ENCODE measurements at regions not wholly inside any gene's neighbourhood (a gene's known extent, or its start where the extent isn't known, plus 50 kb on each side); places are given as distances from the start of the nearest gene placed in this dataset.

DNA sequence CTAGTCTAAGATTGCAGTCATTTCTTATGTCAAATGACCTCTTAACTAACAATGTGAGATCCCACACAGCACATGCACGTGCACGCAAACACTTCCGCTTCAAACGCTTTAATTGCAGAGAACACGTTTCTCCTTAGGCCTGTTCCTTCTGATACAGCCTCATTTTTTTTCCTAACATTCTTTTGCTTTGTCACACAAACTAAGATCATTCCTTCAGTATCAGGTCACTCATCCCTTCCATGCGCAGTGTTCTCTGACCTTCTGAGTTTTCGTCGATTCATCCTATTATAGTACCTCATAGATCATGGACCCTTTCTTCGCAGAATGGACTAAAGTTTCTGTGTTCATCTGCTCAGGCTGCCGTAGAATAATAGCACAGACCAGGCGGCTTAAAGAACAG, 327.1 kb upstream of the CDH19 start:
- no peaks in the 10 kb centered on the region for H3K4me1 Mint-ChIP-seq
- no peak for DNase-seq
- H3K36me3 Mint-ChIP-seq, result no peaks in the 10 kb centered on the region
- Histone ChIP-seq H3K4me3 (replicated peaks in 1 of 3; ENCODE audit: low read depth in 2 of 3, low read length in 3 of 3) (no peak overlapping the region), H3K4me1 (ENCODE audit: control insufficient read depth in 1 of 2, insufficient read depth in 2 of 2, low read length in 2 of 2) (no peaks in the 10 kb centered on the region), H3K27me3 (ENCODE audit: control insufficient read depth in 2 of 2, insufficient read depth in 2 of 2, low read length in 2 of 2) (no peaks in the 10 kb centered on the region), H3K27ac (ENCODE audit: low read depth in 1 of 2, low read length in 2 of 2) (no peak overlapping the region), H3K36me3 (replicated peaks in 1 of 2; ENCODE audit: control insufficient read depth in 1 of 2, insufficient read depth in 2 of 2, low read length in 2 of 2) (no peaks in the 10 kb centered on the region), H3K9me3 (replicated peaks in 1 of 2; ENCODE audit: control insufficient read depth in 1 of 2, insufficient read depth in 1 of 2, low read length in 2 of 2) (no peaks in the 10 kb centered on the region), H3K79me2 (ENCODE audit: insufficient read depth, low read length) (no peaks in the 10 kb centered on the region), H2AFZ (ENCODE audit: insufficient read depth, low read depth, low read length, poor library complexity, severe bottlenecking) (no peak overlapping the region), H3K4me2 (replicated peaks; ENCODE audit: extremely low read depth, low read length, poor library complexity, severe bottlenecking) (no peak overlapping the region), H3K9ac (ENCODE audit: insufficient read depth, low read length, poor library complexity, severe bottlenecking) (no peak overlapping the region), H4K20me1 (ENCODE audit: insufficient read depth, low read length) (no peaks in the 10 kb centered on the region)
- 92% methylated on average over 10 of the region's 11 CpGs for WGBS (ENCODE audit: insufficient coverage)
- intact Hi-C loops (cut with micrococcal nuclease), result no loop called here
- H3K27me3 Mint-ChIP-seq (ENCODE audit: low read depth in 3 of 3), result peaks cover 0 to 1% (median 0%) of the 10 kb centered on the region in 3 donors
- H3K4me3 Mint-ChIP-seq, result no peak overlapping the region
- peaks cover 0 to 2% (median 0%) of the 10 kb centered on the region in 7 donors for H3K9me3 Mint-ChIP-seq
- H3K27ac Mint-ChIP-seq, result no peak overlapping the region
- TF ChIP-seq, protein P1, sequence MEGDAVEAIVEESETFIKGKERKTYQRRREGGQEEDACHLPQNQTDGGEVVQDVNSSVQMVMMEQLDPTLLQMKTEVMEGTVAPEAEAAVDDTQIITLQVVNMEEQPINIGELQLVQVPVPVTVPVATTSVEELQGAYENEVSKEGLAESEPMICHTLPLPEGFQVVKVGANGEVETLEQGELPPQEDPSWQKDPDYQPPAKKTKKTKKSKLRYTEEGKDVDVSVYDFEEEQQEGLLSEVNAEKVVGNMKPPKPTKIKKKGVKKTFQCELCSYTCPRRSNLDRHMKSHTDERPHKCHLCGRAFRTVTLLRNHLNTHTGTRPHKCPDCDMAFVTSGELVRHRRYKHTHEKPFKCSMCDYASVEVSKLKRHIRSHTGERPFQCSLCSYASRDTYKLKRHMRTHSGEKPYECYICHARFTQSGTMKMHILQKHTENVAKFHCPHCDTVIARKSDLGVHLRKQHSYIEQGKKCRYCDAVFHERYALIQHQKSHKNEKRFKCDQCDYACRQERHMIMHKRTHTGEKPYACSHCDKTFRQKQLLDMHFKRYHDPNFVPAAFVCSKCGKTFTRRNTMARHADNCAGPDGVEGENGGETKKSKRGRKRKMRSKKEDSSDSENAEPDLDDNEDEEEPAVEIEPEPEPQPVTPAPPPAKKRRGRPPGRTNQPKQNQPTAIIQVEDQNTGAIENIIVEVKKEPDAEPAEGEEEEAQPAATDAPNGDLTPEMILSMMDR (IDR thresholded peaks at IDR 0.05), result no peak

DNA sequence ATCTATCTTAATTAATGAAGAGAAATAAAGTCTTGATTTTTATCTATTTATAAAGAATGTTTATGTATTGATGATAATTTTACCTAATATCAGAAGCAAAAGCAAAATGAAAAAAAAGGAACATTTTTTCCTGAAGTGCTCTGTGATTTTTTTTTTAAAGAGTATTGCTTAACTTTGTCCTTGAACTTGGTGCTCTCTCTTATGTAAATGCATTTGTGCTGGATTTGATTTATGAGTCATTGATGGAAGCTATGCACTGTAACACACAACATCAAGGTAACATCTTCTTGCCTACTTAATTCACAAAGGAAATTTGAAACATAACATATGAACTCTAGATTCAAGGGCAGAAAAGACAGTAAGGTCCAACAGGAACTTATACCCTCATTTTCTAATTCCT, 312.9 kb upstream of the CDH19 start:
- no peaks in the 10 kb centered on the region for H4K20me1 ChIP-seq (ENCODE audit: insufficient read depth, low read length)
- H3K27ac ChIP-seq (ENCODE audit: low read depth in 1 of 2, low read length in 2 of 2), result no peak overlapping the region
- H3K9ac ChIP-seq (ENCODE audit: insufficient read depth, low read length, poor library complexity, severe bottlenecking), result no peak overlapping the region
- no peak overlapping the region for H2AFZ ChIP-seq (ENCODE audit: insufficient read depth, low read depth, low read length, poor library complexity, severe bottlenecking)
- Mint-ChIP-seq H3K9me3 (no peaks in the 10 kb centered on the region), H3K4me3 (no peak overlapping the region), H3K27me3 (ENCODE audit: low read depth in 3 of 3) (no peaks in the 10 kb centered on the region), H3K36me3 (no peaks in the 10 kb centered on the region), H3K4me1 (no peaks in the 10 kb centered on the region), H3K27ac (no peak overlapping the region)
- no peaks in the 10 kb centered on the region for H3K27me3 ChIP-seq (ENCODE audit: control insufficient read depth in 2 of 2, insufficient read depth in 2 of 2, low read length in 2 of 2)
- DNase-seq, result no peak
- no peaks in the 10 kb centered on the region for H3K4me1 ChIP-seq (ENCODE audit: control insufficient read depth in 1 of 2, insufficient read depth in 2 of 2, low read length in 2 of 2)
- TF ChIP-seq, protein P1 (IDR thresholded peaks at IDR 0.05), result no peak
- H3K79me2 ChIP-seq (ENCODE audit: insufficient read depth, low read length), result no peaks in the 10 kb centered on the region
- intact Hi-C loops (cut with micrococcal nuclease), result no loop called here
- no peak overlapping the region for H3K4me2 ChIP-seq (replicated peaks; ENCODE audit: extremely low read depth, low read length, poor library complexity, severe bottlenecking)
- H3K9me3 ChIP-seq (replicated peaks in 1 of 2; ENCODE audit: control insufficient read depth in 1 of 2, insufficient read depth in 1 of 2, low read length in 2 of 2), result no peaks in the 10 kb centered on the region
- no peak overlapping the region for H3K4me3 ChIP-seq (replicated peaks in 1 of 3; ENCODE audit: low read depth in 2 of 3, low read length in 3 of 3)
- H3K36me3 ChIP-seq (replicated peaks in 1 of 2; ENCODE audit: control insufficient read depth in 1 of 2, insufficient read depth in 2 of 2, low read length in 2 of 2), result no peaks in the 10 kb centered on the region
